ENCODE measurements at regions not wholly inside any gene's neighbourhood (a gene's known extent, or its start where the extent isn't known, plus 50 kb on each side); places are given as distances from the start of the nearest gene placed in this dataset.

- Mint-ChIP-seq H3K4me1 (no peaks in the 10 kb centered on the region), H3K9me3 (peaks cover 0 to 8% (median 2%) of the 10 kb centered on the region in 7 donors), H3K27me3 (ENCODE audit: low read depth in 3 of 3) (no peaks in the 10 kb centered on the region), H3K27ac (no peak overlapping the region), H3K36me3 (no peaks in the 10 kb centered on the region), H3K4me3 (no peak overlapping the region)
- DNase-seq: no peak
- Histone ChIP-seq H2AFZ (ENCODE audit: insufficient read depth, low read depth, low read length, poor library complexity, severe bottlenecking) (no peak overlapping the region), H3K4me3 (replicated peaks in 1 of 3; ENCODE audit: low read depth in 2 of 3, low read length in 3 of 3) (no peak overlapping the region), H3K4me1 (ENCODE audit: control insufficient read depth in 1 of 2, insufficient read depth in 2 of 2, low read length in 2 of 2) (no peaks in the 10 kb centered on the region), H3K27ac (ENCODE audit: low read depth in 1 of 2, low read length in 2 of 2) (no peak overlapping the region), H3K4me2 (replicated peaks; ENCODE audit: extremely low read depth, low read length, poor library complexity, severe bottlenecking) (no peak overlapping the region), H3K27me3 (ENCODE audit: control insufficient read depth in 2 of 2, insufficient read depth in 2 of 2, low read length in 2 of 2) (no peaks in the 10 kb centered on the region), H3K9ac (ENCODE audit: insufficient read depth, low read length, poor library complexity, severe bottlenecking) (no peak overlapping the region), H3K36me3 (replicated peaks in 1 of 2; ENCODE audit: control insufficient read depth in 1 of 2, insufficient read depth in 2 of 2, low read length in 2 of 2) (no peaks in the 10 kb centered on the region), H3K79me2 (ENCODE audit: insufficient read depth, low read length) (no peaks in the 10 kb centered on the region), H4K20me1 (ENCODE audit: insufficient read depth, low read length) (no peaks in the 10 kb centered on the region), H3K9me3 (replicated peaks in 1 of 2; ENCODE audit: control insufficient read depth in 1 of 2, insufficient read depth in 1 of 2, low read length in 2 of 2) (peaks cover 0 to 5% of the 10 kb centered on the region in 2 donors)
- intact Hi-C loops (cut with micrococcal nuclease): no loop called here
- no peak for TF ChIP-seq CTCF (IDR thresholded peaks at IDR 0.05)
- no CpG with 5 or more reads among the region's 3 CpGs for WGBS (ENCODE audit: insufficient coverage)
Measured at GRCh38 chr11:21785351-21785750, 407.5 kb upstream of the ANO5 start.

DNA sequence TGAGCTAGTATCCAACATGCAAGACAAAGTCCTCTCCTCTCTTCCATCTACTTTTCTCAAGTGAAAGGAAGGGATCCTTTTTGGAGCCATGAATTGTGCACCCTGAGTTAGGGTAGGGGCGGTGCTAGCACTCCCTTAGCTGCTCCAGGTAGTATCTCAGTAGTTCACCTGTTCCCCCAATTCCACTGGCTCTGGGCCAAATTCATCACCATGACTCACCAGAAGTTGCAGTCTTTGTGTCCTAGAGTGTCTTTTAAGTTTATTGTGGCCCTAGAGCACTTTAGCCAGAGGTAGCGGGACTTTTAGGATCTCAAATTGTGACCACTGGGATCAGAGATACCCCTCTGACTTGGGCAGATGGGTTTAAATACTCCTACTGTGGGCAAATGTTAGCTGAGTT is 398.6 kb upstream of the ANO5 start:
- no peaks in the 10 kb centered on the region for H3K27me3 ChIP-seq (ENCODE audit: control insufficient read depth in 2 of 2, insufficient read depth in 2 of 2, low read length in 2 of 2)
- H4K20me1 ChIP-seq (ENCODE audit: insufficient read depth, low read length): no peaks in the 10 kb centered on the region
- H3K36me3 ChIP-seq (replicated peaks in 1 of 2; ENCODE audit: control insufficient read depth in 1 of 2, insufficient read depth in 2 of 2, low read length in 2 of 2): no peaks in the 10 kb centered on the region
- H3K4me3 Mint-ChIP-seq: no peak overlapping the region
- H3K27ac ChIP-seq (ENCODE audit: low read depth in 1 of 2, low read length in 2 of 2): no peak overlapping the region
- intact Hi-C loops (cut with micrococcal nuclease): no loop called here
- DNase-seq: no peak
- H3K27me3 Mint-ChIP-seq (ENCODE audit: low read depth in 3 of 3): peaks cover 0 to 1% (median 0%) of the 10 kb centered on the region in 3 donors
- H3K4me1 ChIP-seq (ENCODE audit: control insufficient read depth in 1 of 2, insufficient read depth in 2 of 2, low read length in 2 of 2): no peaks in the 10 kb centered on the region
- no peaks in the 10 kb centered on the region for H3K36me3 Mint-ChIP-seq
- H3K27ac Mint-ChIP-seq: no peak overlapping the region
- no peaks in the 10 kb centered on the region for H3K79me2 ChIP-seq (ENCODE audit: insufficient read depth, low read length)
- H3K9me3 ChIP-seq (replicated peaks in 1 of 2; ENCODE audit: control insufficient read depth in 1 of 2, insufficient read depth in 1 of 2, low read length in 2 of 2): peaks cover 0 to 6% of the 10 kb centered on the region in 2 donors
- no peak overlapping the region for H2AFZ ChIP-seq (ENCODE audit: insufficient read depth, low read depth, low read length, poor library complexity, severe bottlenecking)
- peaks cover 0 to 11% (median 5%) of the 10 kb centered on the region in 7 donors for H3K9me3 Mint-ChIP-seq
- H3K4me3 ChIP-seq (replicated peaks in 1 of 3; ENCODE audit: low read depth in 2 of 3, low read length in 3 of 3): no peak overlapping the region
- no peak overlapping the region for H3K4me2 ChIP-seq (replicated peaks; ENCODE audit: extremely low read depth, low read length, poor library complexity, severe bottlenecking)
- 100% methylated on average over 1 of the region's 2 CpGs for WGBS (ENCODE audit: insufficient coverage)
- H3K9ac ChIP-seq (ENCODE audit: insufficient read depth, low read length, poor library complexity, severe bottlenecking): no peak overlapping the region
- TF ChIP-seq CTCF (IDR thresholded peaks at IDR 0.05): no peak
- no peaks in the 10 kb centered on the region for H3K4me1 Mint-ChIP-seq

Measured in CD14-positive monocyte (primary cell).